HG03196 (cell line): ENCODE measurements at regions not wholly inside any gene's neighbourhood (a gene's known extent, or its start where the extent isn't known, plus 50 kb on each side); places are given as distances from the start of the nearest gene placed in this dataset.
A peak's percentile ranks its signal among the peaks of the same experiment; 100 is the strongest.

Source experiments
- ATAC-seq: cut with Tn5 transposase; IDR thresholded peaks from one replicate; pipeline ENCODE4 v1.9.1; 2021; ENCODE audit not compliant: unreplicated experiment

DNA sequence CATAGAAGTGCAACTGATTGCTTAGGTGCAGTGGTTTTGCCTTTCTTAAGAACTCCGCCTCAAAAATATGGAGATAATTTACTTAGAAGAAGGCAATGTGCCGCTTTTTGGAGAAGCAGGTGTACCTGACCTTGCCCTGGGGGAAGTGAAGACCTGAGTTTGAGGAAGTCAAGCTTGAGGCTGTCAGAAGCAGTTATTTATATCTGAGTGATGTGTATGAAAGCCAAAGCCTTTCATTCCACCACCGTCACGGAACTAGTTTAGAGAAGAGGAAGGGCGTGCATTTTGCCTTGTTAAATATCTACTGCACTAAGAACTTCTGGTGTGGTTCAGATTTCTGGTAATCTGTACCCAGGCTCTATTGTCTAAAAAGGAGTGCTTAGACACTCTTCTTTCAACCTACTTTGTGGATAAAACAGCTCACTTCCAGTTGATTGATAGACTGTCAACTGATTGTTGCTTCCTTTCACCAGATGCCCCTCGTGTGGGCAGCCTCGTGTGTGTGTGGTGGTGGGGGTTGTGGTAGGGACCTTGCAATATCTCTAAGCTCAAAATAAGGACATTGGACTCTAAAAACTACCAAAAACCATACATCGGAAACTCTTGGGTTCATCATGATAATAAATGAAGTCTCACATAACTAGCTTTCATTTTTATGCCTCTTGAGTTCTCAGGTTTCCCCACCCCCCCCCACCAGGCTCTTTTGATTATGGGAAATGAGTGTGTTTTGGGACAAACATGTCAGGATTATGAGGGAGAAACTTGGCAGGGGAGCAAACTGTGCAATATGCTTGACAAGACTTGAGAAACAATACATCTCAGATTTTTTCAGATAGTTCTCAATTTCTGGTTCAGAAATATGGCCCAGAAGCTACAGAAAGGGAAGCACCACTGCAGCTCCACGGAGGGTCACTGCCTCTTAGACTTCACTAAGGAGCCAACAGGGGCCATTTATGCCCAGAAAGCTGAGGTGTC is 78.6 kb downstream of the ARF6 start:
- peak; percentile 79 for ATAC-seq

DNA sequence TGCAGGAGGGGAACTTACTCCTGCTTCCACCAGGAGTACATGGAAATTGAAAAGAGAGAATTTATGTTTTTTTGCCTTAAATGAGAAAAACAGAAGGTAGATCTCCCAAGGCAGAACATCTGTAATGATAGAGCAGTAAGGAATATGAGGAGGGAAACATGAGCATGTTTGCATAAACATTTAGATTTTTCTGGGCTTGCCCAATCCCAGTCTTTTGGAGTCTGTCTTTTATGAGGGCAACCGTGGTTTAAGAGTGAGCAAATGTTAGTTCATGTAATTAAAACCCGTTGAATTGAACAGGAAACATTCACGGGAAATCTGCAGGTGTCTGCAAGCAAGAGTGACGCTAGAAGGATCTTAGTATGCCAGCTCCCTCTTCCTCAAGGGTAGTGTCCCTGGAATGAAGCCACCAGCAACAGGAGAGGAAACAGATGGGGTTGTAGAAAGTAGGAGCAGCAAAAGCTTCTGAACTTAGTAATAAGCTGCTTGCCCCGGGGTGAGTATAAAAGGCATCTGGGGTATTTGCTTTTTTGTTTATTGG is 79.3 kb downstream of the ARF6 start:
- ATAC-seq: no peak

DNA sequence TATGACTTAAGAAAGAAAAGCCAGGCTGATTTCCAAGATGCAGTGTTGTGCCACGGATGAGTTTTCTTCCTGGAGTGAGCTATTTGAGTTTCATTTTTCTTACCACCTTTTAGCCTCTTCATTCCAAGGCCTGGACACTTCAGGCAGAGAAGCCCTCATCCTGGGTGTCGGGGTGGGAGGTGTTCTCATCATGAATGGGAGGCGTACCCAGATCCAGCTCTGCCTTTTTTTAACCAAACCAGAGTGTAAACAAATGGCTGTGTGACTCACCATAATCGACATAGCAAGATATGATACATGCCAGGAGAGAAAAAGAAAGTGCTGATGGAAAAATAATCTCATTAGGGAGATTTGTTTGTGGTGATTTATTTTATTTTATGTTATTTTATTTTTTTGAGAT is 79.9 kb downstream of the ARF6 start:
- ATAC-seq: no peak

DNA sequence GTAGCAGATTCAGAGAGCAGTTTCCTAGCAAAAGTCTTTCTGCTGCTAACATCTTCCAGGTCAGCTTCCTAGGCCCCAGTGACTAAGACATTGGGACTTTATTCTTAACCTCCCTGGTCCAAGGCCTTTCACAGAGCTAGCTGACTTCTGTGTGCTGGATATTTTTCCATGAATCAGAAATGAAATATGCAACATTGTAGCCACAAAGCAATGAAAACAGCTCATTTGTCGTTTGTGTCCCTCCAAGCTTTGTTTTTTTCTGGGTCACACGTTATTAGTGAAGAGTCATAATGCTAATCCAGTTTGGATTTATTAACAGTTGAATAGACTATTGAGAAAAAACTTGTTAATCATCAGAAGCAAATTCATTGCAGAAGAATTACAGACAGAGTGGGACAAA is 82.4 kb downstream of the ARF6 start:
- ATAC-seq: no peak

DNA sequence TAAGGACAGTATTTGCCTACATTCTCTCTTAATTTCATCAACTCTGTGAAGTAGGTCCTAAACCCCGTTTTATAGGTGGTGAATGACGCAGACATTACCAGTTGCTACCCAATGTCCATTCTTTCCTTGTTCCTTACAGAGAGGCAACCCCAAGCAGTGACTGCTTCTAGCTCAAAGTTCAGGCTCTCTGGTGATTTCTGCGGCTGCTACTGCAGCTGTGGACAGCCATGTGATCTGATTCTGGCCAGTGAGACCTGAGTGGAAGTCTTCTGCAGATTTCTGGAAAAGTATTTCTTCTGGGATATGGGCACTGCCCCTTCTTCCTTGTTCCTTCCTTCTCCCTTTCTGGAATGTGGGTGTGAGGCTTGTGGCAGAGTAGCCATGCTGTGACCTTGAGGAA is 82.9 kb downstream of the ARF6 start:
- ATAC-seq: no peak

DNA sequence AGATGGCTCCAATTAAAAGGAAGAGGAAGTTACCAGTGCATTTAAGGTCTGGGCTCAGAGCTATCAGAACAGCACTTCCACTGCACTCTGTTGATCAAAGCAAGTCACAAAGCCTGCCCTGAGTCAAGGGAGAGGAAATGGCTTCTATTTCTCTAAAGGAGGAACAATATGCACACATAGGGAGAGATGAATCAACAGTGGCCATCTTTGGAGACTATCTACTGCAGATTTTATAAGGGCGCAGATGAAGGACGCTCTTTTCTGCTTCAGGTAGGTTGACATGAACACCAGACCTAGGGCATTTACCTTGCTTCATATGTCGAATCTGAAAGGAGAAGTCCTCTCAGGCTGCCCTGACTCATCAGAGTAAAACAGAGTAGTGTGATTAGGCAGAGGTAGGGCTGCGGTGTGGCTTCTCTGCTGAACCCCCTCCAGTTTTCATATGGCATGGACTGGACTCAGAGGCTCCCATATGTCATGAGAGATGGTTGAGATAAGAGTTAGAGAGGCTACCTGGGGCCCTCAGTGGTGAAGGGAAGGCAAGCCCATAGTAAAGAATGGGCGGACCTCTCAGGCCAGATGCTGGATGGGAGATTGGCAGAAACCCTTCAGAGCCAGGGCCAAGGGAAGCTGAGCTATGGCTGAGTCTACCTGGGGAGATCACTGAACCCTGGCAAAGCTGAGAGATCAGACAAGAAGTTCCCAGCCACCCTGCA is 84.4 kb downstream of the ARF6 start:
- ATAC-seq: peak; percentile 71

DNA sequence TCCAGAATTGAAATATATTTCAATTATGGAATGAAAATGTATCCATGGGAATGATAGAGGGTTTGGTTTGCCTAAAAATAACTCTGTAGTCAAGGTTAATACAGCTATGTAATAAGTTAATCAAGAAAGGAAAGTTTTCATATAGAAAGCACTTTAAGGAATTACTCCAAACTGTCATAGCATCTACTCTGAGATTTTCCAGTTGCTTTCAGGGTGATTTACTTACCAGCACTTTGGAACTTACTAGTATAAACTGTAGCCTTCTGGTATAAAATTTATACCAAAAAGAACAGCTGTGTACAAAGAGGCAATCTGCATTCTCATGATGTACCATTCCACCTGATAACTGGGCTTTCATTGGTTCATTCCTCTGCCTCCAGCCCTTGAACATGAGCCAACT is 87.1 kb downstream of the ARF6 start:
- ATAC-seq: no peak

DNA sequence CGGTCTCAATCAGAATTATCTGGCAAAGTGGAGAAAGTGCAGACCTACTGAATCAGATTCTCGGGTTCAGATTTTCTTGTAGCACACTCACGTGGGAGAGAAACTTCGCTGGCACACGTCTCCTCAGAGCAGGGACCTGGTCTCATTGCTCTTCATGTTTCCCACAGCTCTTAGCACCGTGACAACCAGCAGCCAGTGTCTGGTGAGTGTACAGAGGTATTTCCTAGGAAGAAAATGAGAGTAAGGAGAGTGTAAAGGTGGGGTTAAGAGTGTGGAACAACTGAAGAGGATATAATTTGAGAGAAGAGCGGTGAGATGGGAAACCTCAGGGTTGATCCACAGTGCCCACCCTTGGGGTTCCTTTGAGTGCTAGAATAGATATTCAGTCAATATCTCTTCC is 89.2 kb downstream of the ARF6 start:
- no peak for ATAC-seq

DNA sequence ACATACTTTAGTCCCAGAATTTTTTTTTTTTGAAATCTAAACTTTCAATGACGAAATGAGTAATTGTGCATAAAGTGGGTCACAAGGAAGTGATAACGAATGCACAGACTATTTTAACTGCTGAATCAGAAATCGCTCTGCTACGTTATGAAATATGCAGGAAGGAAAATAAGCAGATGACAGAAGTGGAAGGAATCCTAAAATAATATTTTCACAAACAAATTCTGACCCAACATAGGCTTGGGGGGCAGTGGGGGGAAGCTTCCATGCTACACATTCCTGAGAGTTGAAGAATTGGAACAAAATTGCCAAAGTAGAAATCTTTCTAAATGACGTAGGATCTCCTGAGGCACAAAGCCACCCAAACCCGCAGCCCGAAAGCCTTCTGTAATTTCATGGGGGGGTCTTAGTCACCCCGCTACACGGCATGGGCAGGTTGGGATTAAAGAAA is 89.6 kb downstream of the ARF6 start:
- no peak for ATAC-seq

DNA sequence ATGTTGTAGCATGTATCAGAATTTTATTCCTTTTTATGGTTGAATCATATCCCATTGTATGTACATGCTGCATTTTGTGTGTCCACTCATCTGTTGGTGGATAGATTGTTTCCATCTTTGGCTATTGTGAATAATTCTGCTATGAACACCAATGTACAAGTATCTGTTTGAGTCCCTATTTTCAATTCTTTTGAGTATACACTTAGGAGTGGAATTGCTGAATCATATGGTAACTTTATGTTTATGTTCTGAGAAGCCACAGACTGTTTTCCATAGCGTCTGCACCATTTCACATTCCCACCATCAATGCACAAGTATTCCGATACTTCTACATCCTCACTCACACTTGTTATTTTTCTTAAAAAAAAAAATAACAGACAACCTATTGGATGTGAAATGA is 91.5 kb downstream of the ARF6 start:
- no peak for ATAC-seq

DNA sequence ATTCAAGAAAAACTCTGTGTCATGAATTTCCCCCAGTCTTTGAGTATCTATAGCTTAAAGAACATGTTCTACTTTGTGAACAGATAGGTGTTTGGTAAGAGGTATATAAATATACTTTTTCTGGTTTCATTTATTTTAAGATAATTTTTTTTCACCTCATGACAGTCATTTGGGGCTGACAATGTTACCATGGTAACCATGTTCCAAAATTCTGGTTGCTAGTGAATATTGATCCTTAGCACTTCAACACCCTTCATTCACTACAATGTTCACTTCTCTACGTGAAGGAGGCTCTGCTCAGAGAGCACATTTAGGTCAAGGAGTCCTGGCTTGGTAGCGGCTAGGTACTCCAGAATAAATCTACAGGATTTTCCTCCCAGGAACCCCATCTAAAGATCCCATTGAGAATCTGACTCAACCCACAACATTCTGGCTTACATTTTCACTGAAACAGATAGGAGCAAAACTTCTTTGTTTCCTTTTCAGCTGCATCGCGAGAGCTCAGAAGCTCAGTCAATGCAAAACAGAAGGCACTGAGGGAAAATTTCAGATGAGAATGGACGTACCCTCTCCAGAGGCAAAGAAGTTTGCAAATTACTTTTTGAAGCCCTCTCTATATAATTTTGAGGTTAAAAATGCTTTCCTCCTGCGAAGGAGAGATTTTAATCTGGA is 93.6 kb downstream of the ARF6 start:
- ATAC-seq: no peak

DNA sequence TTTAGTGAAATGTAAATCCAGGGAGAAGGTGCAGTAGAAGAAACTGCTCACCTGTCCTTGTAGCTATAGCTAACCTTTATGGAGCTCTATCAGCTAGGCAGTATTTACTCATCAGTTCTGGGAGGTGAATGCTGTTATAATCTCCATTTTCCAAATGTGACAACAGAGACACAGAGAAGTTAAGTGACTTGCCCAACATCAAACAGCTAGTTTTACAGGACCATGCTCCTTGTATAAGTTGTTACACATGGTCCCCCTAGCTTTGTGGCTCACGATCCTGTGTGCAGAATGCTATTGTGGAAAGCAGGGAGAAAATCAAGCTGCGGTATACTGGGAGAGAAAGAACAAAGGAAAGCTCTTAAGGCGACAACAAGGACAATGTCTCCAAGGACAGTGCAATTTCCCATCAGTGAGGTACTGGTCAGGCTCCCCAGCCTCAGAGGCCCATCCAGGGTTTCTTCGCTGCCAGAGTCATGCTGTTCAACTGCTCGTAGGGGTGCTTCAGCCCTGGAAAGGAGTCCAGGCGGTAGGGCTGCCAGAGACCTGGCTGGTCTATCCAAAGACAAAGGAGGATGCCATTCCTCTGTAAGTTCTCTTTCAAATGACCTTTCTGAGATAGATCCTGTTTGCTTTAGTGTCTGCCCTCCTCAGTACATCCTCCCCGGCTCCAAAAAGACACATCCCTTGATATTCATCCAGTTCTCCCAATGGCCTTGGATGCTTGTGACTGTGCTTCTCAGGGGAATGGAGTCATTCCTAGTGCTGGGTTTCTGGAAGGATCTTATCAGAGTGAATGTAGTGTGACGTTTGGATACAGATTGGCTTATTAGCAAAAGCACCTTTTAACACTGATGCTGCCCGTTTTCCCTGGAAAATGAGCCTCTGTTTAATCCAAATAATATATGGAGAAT is 95.5 kb downstream of the ARF6 start:
- ATAC-seq: no peak

DNA sequence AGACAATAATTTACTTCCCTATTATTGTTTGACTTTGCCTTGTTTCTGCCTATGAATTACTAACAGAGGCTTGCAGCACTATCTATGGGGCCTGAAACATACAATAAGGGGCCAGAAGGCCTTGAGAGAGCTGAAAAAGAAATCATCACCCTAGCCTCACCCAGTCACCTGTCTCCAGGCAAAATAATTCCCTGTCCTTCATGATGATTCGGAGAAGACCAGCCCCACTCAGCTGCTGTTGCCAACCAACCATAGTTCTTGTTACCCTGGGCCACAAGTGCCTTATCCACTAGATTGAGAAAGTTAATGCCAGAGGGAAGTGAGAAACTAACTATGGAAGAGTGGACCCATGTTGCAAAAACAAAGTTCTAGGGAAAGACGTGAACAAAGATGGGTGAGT is 97.1 kb downstream of the ARF6 start:
- ATAC-seq: no peak

DNA sequence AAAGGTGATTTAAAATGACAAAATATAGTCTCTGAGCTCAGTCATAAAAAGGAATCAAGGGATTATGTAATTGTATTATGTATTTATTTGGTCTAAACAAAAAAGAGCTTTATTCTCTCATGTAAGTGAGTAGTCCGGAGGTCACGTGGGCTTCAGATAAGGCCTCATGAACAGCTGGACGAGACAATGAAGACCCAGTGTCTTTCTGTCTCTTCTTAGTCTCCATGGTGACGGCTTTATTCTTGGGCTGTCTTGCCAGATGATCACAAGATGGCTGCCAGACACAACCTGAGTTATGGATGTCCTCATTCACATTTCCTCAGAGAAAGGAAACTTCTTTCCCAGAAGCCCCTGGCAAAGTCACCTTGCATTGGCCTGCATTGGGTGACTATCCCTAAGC is 98.6 kb downstream of the ARF6 start:
- ATAC-seq: no peak

DNA sequence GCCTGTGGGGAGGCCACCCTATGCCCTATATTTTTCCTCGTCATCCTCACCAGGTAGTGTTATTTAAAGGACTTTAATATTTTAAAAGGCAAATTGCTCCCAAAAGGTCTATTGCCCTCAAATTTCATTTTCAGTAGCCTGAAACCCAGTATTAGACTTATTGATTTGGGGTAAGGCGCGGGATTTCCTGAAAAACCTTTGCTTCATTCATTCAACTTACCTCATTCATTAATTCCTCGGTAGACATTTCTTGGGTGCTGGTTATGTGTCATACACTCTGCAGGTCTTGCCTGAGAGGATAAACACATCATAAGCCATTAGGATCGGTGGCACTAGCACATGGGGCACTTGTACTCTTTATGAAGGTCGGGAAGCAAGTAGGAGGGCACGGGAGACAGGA is 99.2 kb downstream of the ARF6 start:
- ATAC-seq: no peak

DNA sequence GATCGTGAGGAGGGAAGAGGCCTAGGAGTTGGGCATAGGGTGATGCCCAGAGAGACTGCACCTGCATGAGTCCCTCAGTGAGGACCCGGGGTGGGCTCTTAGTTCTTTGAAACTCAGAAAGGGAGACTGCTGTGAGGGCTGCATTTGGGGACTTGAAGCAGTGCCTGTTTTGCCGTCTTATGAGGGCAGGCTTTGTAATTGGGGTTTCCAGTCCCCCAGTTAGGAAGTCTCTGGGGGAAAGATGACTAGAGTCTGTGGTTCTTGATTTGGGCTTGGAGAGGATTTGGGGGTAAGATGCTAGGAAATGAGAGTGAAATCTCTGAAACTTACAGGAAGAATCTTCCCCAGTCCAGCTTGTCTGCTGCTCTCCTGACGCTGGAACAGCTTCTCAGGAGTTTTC is 99.6 kb downstream of the ARF6 start:
- ATAC-seq: no peak

DNA sequence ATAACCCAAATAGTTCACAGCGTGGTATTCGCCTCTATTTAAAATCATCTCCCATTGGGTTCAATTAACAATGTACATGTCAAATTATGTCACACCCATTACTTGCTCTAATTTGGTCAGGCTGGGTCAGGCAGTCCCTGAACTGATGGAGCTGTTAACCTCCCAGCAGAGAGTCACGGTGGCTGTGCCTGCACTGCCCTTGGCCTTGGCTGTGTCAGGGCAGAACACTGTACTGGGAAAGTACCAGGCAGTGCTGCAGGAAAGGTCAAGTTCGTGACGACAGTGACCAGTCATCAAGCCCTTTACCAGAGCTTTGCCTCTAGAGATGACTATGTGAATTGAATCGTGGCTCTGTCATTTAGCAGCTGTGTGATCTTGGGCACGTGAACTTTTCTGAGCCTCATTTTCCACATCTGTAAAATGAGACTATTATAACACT is 100.0 kb downstream of the ARF6 start:
- ATAC-seq: peak; percentile 89

DNA sequence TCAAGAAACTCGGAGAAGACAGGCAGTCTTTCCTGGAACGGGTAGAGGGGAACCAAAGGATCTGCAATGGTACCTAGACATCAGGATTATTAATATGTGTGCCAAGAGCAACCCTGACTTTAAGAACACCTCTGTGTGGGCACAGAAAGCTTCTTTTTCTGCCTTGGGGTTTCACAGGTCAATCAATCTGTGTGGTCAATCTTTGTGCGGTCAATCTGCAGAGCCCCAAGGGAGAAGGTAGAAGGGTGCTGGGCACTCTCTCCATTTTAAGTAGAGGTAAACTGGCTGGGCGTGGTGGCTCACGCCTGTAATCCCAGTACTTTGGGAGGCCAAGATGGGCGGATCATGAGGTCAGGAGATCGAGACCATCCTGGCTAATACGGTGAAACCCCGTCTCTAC is 100.7 kb downstream of the ARF6 start:
- ATAC-seq: no peak

DNA sequence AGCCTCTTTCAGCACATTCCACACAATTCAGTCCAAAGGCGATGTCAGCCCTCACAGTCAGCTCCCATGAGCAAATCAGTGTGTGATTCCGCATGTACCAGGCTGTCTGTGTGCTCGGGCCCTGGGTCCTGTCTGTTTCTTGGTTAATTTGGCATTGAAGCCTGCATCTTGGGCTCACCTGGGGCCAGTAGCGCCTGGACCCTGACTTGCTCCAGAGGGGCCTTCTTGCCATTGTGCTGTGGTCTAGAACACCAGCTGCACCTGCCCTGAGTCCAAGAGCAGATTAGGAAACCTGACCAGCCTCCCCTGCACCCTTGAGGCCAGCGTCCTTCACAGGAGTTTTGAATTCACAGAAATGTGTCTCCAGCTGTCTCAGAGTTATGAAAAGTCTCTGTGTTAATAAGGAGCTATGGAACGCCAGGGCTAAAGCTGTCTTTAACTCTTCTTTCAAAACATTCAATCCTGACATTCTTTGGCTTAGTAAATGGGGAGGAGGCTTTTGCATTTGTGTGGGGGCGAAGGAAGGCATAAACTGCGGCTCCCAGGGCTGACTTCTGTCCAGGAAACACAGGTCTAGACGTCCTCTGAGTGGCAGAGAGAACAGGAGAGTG is 102.2 kb downstream of the ARF6 start:
- no peak for ATAC-seq

DNA sequence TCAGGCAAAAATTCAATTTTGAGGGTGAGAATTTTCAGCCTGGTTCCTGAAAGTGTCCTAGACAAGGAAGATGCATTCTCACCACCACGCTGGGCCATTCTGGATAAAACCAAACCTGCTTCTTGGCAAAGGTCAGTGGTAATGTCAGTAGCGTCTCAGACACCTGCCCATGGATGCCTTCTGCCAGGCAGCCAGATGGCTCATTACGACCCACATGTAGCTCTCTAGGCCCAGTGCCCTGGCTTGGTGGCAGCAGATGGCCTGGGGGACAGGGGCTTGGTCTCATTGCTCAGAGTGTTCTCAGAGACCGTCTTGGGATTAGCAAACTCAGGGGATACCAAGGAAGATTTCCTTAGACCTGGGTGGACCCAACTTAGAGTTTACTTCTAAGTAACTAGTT is 105.1 kb downstream of the ARF6 start:
- ATAC-seq: no peak
